ENCODE measurements at regions not wholly inside any gene's neighbourhood (a gene's known extent, or its start where the extent isn't known, plus 50 kb on each side); places are given as distances from the start of the nearest gene placed in this dataset.
"Not testable (repeated sequence)": the region's sequence is repeated elsewhere in the genome, so short reads cannot be mapped to it uniquely, and the experiment has no call there.

DNA sequence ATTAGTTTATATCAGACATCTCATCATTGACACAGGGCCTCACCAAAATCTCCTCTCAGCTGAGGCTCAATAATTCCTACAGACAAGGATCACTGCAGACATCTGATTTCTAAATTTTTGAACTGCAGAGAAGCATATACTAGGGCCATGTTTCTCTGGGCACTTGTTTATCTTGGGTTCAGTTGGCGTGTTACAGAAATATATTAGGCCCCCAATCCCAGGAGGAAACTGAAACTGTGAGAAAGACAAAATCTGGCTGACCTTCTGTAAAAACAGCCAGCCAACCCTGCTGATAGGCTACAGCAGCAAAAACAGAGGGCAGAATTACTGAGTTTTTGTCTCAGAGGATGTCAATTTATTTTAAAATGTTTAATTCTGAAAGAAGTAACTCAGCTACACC, 634.6 kb downstream of the ETNK1 start:
- H3K4me3 ChIP-seq (ENCODE audit: low read depth, low read length): no peak overlapping the region
- TF ChIP-seq, protein P1, sequence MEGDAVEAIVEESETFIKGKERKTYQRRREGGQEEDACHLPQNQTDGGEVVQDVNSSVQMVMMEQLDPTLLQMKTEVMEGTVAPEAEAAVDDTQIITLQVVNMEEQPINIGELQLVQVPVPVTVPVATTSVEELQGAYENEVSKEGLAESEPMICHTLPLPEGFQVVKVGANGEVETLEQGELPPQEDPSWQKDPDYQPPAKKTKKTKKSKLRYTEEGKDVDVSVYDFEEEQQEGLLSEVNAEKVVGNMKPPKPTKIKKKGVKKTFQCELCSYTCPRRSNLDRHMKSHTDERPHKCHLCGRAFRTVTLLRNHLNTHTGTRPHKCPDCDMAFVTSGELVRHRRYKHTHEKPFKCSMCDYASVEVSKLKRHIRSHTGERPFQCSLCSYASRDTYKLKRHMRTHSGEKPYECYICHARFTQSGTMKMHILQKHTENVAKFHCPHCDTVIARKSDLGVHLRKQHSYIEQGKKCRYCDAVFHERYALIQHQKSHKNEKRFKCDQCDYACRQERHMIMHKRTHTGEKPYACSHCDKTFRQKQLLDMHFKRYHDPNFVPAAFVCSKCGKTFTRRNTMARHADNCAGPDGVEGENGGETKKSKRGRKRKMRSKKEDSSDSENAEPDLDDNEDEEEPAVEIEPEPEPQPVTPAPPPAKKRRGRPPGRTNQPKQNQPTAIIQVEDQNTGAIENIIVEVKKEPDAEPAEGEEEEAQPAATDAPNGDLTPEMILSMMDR (IDR thresholded peaks at IDR 0.05; ENCODE audit: low read depth, low read length): no peak
- no peaks in the 10 kb centered on the region for H3K36me3 ChIP-seq
- no peaks in the 10 kb centered on the region for H3K27me3 ChIP-seq (ENCODE audit: insufficient read depth, low read depth, severe bottlenecking)
- H3K9me3 ChIP-seq (ENCODE audit: severe bottlenecking): no peaks in the 10 kb centered on the region
- no peak for DNase-seq
- no peak overlapping the region for H3K27ac ChIP-seq

DNA sequence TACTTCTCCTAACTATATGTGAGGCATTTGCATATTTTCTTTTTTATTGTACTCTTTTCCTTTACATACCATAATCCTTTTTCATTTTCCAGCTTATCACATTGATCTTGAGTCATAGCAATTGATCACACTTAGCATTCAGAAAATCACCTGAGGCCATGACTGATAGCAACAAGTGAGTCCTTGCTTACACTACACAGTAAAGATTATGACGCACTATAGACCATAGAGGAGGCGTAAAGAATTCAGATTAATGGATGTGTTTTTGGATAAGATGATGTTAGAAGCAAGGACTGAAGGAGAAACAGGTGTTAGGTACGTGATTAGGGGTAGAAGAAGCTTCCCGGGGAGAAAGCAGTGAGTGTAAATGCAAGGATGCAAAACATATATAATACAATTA, 637.7 kb downstream of the ETNK1 start:
- H3K27me3 ChIP-seq (ENCODE audit: insufficient read depth, low read depth, severe bottlenecking): no peaks in the 10 kb centered on the region
- TF ChIP-seq, protein P1 (IDR thresholded peaks at IDR 0.05; ENCODE audit: low read depth, low read length): no peak
- no peak for DNase-seq
- no peak overlapping the region for H3K27ac ChIP-seq
- no peaks in the 10 kb centered on the region for H3K36me3 ChIP-seq
- H3K9me3 ChIP-seq (ENCODE audit: severe bottlenecking): peaks cover 3% of the 10 kb centered on the region
- no peak overlapping the region for H3K4me3 ChIP-seq (ENCODE audit: low read depth, low read length)

DNA sequence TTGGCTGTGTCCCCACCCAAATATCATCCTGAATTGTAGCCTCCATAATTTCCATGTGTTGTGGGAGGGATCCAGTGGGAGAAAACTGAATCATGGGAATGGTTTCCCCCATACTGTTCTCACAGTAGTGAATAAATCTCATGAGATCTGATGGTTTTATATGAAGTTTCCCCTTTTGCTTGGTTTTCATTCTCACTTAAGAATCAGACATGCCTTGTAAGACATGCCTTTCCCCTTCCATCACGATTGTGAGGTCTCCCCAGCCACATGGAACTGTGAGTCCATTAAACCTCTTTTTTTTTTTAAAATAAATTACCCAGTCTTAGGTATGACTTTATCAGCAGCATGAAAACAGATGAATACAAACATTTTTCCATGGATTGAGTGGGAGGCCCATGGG, 652.9 kb downstream of the ETNK1 start:
- H3K36me3 ChIP-seq: no peaks in the 10 kb centered on the region
- H3K27ac ChIP-seq: no peak overlapping the region
- H3K9me3 ChIP-seq (ENCODE audit: severe bottlenecking): peaks cover 2% of the 10 kb centered on the region
- H3K4me3 ChIP-seq (ENCODE audit: low read depth, low read length): no peak overlapping the region
- TF ChIP-seq, protein P1 (IDR thresholded peaks at IDR 0.05; ENCODE audit: low read depth, low read length): no peak
- DNase-seq: no peak
- H3K27me3 ChIP-seq (ENCODE audit: insufficient read depth, low read depth, severe bottlenecking): no peaks in the 10 kb centered on the region

DNA sequence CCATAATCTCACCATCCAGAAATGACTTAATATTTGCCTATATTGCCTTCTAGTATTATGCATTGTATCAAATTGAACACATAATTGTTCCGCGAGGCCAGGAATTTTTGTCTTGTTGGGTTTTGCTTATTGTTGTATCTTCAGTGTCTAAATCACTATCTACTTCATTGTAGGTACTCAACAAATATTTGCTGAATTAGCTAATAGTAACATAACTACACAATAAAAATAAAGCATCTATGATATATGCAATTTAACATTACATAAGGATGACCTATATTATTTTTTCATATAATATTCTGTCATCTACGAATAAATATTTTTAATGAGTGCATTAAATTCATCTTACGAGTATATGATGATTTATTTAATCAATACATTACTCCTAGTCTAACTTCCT, 656.3 kb downstream of the ETNK1 start:
- DNase-seq: no peak
- H3K27me3 ChIP-seq (ENCODE audit: insufficient read depth, low read depth, severe bottlenecking): no peaks in the 10 kb centered on the region
- no peak overlapping the region for H3K27ac ChIP-seq
- TF ChIP-seq, protein P1 (IDR thresholded peaks at IDR 0.05; ENCODE audit: low read depth, low read length): no peak
- no peaks in the 10 kb centered on the region for H3K36me3 ChIP-seq
- no peak overlapping the region for H3K4me3 ChIP-seq (ENCODE audit: low read depth, low read length)
- H3K9me3 ChIP-seq (ENCODE audit: severe bottlenecking): peaks cover 2% of the 10 kb centered on the region

DNA sequence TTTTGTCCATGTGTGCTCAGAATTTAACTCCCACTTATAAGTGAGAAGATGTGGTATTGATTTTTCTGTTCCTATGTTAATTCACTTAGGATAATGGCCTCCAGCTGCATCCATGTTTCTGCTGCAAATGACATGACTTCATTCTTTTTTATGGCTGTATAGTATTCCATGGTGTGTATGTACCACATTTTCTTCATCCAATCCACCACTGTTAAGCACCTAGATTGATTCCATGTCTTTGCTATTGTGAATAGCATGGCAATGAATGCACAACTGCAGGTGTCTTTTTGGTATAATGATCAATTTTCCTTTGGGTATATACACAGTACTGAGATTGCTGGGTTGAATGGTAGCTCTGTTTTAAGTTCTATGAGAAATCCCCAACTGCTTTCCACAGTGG, 657.7 kb downstream of the ETNK1 start:
- no peaks in the 10 kb centered on the region for H3K27me3 ChIP-seq (ENCODE audit: insufficient read depth, low read depth, severe bottlenecking)

GRCh38 chr12:23285764-23286530, 661.0 kb downstream of the ETNK1 start:
- not testable (repeated sequence) for H3K36me3 ChIP-seq; H3K27me3 ChIP-seq (ENCODE audit: insufficient read depth, low read depth, severe bottlenecking); H3K9me3 ChIP-seq (ENCODE audit: severe bottlenecking); DNase-seq; H3K27ac ChIP-seq; H3K4me3 ChIP-seq (ENCODE audit: low read depth, low read length)

More for the DNA sequence above, 657.7 kb downstream of the ETNK1 start:
- Histone ChIP-seq H3K9me3 (ENCODE audit: severe bottlenecking) (peaks cover 2% of the 10 kb centered on the region), H3K27ac (no peak overlapping the region), H3K36me3 (no peaks in the 10 kb centered on the region), H3K4me3 (ENCODE audit: low read depth, low read length) (no peak overlapping the region)
- no peak for DNase-seq
- TF ChIP-seq, protein P1 (IDR thresholded peaks at IDR 0.05; ENCODE audit: low read depth, low read length): no peak

Measured in WERI-Rb-1 (cell line).